ENCODE measurements at regions not wholly inside any gene's neighbourhood (a gene's known extent, or its start where the extent isn't known, plus 50 kb on each side); places are given as distances from the start of the nearest gene placed in this dataset.

DNA sequence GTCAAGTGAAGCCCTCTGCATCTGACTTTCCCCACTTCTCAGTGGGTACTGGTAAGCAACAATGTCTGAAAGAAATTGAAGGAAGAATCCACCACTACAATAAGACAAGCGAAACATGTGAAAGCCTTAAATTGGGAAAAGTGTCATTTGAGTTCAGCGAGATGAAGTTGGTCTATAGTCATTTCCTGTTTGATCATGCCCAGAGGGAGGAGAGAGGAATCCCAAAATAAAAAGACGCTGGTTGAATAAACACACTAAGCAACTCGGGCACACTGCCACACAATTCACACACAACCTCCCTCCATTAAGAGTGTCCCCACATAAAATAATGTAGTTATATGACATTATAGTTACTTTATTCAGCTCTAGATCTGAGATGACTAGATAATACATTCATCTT, 166.1 kb downstream of the CBLN2 start:
- TF ChIP-seq, protein P1, sequence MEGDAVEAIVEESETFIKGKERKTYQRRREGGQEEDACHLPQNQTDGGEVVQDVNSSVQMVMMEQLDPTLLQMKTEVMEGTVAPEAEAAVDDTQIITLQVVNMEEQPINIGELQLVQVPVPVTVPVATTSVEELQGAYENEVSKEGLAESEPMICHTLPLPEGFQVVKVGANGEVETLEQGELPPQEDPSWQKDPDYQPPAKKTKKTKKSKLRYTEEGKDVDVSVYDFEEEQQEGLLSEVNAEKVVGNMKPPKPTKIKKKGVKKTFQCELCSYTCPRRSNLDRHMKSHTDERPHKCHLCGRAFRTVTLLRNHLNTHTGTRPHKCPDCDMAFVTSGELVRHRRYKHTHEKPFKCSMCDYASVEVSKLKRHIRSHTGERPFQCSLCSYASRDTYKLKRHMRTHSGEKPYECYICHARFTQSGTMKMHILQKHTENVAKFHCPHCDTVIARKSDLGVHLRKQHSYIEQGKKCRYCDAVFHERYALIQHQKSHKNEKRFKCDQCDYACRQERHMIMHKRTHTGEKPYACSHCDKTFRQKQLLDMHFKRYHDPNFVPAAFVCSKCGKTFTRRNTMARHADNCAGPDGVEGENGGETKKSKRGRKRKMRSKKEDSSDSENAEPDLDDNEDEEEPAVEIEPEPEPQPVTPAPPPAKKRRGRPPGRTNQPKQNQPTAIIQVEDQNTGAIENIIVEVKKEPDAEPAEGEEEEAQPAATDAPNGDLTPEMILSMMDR (IDR thresholded peaks at IDR 0.05) = no peak
- no peak for TF ChIP-seq POLR2A (IDR thresholded peaks at IDR 0.05)

All from right lobe of liver (tissue), 4 donors.